ENCODE measurements at regions not wholly inside any gene's neighbourhood (a gene's known extent, or its start where the extent isn't known, plus 50 kb on each side); places are given as distances from the start of the nearest gene placed in this dataset.

DNA sequence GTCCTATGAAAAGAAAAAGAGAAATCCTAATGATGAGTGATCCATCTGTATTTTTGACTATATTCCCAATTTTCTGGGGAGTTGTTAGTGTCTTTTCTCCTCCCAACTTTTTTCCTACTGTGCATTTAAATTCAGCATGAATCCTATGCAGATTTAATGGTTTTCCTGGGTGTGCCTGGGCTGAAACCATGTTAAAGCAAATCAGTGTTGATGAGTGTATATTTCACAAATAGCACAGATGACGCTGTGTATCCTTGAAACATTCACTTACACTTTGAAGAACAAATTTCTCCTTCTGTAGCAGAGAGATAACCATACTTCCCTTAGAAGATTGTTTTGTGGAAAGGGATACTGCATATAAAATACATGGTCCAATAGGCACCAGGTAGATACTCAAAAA is 114.3 kb downstream of the TRIB2 start:
- TF ChIP-seq, protein P1, sequence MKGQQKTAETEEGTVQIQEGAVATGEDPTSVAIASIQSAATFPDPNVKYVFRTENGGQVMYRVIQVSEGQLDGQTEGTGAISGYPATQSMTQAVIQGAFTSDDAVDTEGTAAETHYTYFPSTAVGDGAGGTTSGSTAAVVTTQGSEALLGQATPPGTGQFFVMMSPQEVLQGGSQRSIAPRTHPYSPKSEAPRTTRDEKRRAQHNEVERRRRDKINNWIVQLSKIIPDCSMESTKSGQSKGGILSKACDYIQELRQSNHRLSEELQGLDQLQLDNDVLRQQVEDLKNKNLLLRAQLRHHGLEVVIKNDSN (IDR thresholded peaks at IDR 0.05): no peak
- TF ChIP-seq, protein P2, sequence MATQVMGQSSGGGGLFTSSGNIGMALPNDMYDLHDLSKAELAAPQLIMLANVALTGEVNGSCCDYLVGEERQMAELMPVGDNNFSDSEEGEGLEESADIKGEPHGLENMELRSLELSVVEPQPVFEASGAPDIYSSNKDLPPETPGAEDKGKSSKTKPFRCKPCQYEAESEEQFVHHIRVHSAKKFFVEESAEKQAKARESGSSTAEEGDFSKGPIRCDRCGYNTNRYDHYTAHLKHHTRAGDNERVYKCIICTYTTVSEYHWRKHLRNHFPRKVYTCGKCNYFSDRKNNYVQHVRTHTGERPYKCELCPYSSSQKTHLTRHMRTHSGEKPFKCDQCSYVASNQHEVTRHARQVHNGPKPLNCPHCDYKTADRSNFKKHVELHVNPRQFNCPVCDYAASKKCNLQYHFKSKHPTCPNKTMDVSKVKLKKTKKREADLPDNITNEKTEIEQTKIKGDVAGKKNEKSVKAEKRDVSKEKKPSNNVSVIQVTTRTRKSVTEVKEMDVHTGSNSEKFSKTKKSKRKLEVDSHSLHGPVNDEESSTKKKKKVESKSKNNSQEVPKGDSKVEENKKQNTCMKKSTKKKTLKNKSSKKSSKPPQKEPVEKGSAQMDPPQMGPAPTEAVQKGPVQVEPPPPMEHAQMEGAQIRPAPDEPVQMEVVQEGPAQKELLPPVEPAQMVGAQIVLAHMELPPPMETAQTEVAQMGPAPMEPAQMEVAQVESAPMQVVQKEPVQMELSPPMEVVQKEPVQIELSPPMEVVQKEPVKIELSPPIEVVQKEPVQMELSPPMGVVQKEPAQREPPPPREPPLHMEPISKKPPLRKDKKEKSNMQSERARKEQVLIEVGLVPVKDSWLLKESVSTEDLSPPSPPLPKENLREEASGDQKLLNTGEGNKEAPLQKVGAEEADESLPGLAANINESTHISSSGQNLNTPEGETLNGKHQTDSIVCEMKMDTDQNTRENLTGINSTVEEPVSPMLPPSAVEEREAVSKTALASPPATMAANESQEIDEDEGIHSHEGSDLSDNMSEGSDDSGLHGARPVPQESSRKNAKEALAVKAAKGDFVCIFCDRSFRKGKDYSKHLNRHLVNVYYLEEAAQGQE (IDR thresholded peaks at IDR 0.05; ENCODE audit: low read depth): no peak
- TF ChIP-seq YY1 (IDR thresholded peaks at IDR 0.05; ENCODE audit: low read depth) (no peak), CEBPB (IDR thresholded peaks at IDR 0.05) (no peak), EP300 (IDR thresholded peaks at IDR 0.05; ENCODE audit: borderline replicate concordance) (no peak), NFIC (IDR thresholded peaks at IDR 0.05) (no peak)

DNA sequence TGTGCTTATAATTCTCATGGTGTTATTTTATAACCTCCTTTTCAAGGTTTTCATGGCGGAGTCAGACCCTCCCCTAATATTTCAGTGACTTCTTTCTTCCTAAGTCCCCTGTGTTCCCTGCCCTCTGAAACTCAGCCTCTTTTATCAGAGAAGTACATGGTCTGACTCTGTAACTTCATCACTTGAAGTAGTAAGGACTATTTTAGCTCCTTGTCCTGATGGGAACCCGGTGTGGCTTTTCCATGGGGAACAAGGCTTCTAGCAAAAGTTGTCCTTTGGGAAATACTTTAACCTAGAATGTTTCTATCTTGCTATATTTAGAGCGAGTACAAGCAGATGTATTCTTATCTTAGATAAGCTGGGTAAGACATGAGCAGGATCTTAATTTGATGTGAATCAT is 117.5 kb downstream of the TRIB2 start:
- no peak for TF ChIP-seq TAF1 (IDR thresholded peaks at IDR 0.05; ENCODE audit: low read depth)

DNA sequence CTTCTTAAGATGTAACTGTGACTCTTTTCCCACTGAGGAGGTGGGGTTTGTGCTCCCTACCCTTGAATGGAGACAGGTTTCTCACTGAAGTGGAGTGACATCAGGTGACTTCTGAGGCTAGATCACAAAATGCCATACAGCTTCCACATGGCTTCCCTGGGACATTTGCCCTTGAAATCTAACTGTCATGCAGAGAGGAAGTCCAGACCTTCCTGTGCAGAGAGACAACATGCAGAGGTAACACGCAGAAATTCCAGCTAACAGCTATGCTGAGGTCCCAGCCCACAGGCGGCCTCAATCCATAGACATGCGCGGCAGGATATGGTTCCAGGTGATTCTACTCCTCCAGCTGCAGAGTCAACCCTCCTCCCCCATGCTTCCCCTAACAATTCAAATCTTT is 119.0 kb downstream of the TRIB2 start:
- TF ChIP-seq RAD21 (IDR thresholded peaks at IDR 0.05; ENCODE audit: low read depth): no peak
- TF ChIP-seq, protein P2 (IDR thresholded peaks at IDR 0.05; ENCODE audit: low read depth): no peak
- TF ChIP-seq FOXM1 (IDR thresholded peaks at IDR 0.05; ENCODE audit: borderline replicate concordance, low read depth): no peak
- TF ChIP-seq NFIC (IDR thresholded peaks at IDR 0.05): no peak
- no peak for TF ChIP-seq EP300 (IDR thresholded peaks at IDR 0.05; ENCODE audit: borderline replicate concordance)
- TF ChIP-seq TCF12 (IDR thresholded peaks at IDR 0.05; ENCODE audit: low read depth): no peak
- no peak for TF ChIP-seq TAF1 (IDR thresholded peaks at IDR 0.05; ENCODE audit: low read depth)
- TF ChIP-seq, protein P1 (IDR thresholded peaks at IDR 0.05): no peak

DNA sequence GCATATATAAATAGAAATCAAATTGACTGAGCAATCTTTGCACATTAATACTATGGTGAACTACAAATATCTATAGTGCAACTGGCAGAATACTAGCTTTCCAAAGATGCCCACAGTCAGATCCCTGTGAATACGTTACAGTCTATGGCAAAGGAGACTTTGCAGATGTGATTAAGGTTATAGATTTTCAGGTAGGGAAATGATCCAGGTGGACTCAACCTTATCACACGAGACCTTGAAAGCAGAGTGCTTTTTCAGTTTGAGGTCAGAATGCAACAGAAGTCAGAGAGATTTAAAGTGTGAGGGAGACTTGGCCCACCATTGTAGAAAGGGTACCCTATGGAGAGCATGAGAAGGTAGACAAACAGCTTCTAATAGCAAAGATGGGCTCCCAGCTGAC is 122.6 kb downstream of the TRIB2 start:
- TF ChIP-seq YY1 (IDR thresholded peaks at IDR 0.05; ENCODE audit: low read depth) (no peak), EGR1 (IDR thresholded peaks at IDR 0.05) (no peak), TEAD4 (IDR thresholded peaks at IDR 0.05) (no peak), RAD21 (IDR thresholded peaks at IDR 0.05; ENCODE audit: low read depth) (no peak), EP300 (IDR thresholded peaks at IDR 0.05; ENCODE audit: borderline replicate concordance) (no peak), NFIC (IDR thresholded peaks at IDR 0.05) (no peak), FOXM1 (IDR thresholded peaks at IDR 0.05; ENCODE audit: borderline replicate concordance, low read depth) (no peak), ZBTB7A (IDR thresholded peaks at IDR 0.05; ENCODE audit: low read depth) (no peak)

DNA sequence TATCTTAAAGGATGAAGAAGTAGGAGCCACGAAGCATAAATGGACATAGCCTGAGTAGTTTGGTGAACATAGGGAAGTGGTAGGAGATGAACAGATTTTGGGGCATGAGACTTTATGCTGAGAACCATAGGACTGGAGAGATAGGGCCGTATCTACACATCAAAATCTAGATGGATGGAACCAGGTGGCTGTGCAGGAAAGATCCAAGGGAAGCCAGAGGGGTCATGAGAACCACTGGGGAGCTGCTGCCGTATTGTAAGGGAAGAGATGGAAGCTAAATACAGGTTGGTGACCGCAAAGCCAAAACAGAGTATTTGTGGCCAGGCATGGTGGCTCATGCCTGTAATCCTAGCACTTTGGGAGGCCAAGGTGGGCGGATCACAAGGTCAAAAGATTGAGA is 124.3 kb downstream of the TRIB2 start:
- no peak for TF ChIP-seq CEBPB (IDR thresholded peaks at IDR 0.05)
- no peak for TF ChIP-seq TAF1 (IDR thresholded peaks at IDR 0.05; ENCODE audit: low read depth)

DNA sequence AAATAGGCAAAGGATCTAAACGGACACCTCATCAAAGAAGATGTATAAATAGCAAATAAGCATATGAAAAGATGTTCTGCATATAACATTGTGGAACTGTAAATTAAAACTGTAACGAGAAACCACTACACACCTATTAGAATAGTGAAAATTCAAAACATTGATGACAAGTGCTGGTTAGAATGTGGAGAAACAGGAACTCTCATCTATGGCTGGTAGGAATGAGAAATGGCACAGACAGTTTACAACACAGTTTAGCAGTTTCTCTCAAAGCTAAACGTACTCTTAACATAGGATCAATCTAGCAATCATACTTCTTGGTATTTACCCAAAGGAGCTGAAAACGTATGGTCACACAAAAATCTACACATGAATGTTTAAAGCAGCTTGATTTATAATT is 126.2 kb downstream of the TRIB2 start:
- TF ChIP-seq EP300 (IDR thresholded peaks at IDR 0.05; ENCODE audit: borderline replicate concordance): no peak
- TF ChIP-seq FOXM1 (IDR thresholded peaks at IDR 0.05; ENCODE audit: borderline replicate concordance, low read depth): no peak
- no peak for TF ChIP-seq YY1 (IDR thresholded peaks at IDR 0.05; ENCODE audit: low read depth)
- TF ChIP-seq CREB1 (IDR thresholded peaks at IDR 0.05; ENCODE audit: low read depth): no peak
- TF ChIP-seq ZBTB7A (IDR thresholded peaks at IDR 0.05; ENCODE audit: low read depth): no peak
- TF ChIP-seq TEAD4 (IDR thresholded peaks at IDR 0.05): no peak
- TF ChIP-seq, protein P2 (IDR thresholded peaks at IDR 0.05; ENCODE audit: low read depth): no peak
- no peak for TF ChIP-seq TCF12 (IDR thresholded peaks at IDR 0.05; ENCODE audit: low read depth)
- TF ChIP-seq EGR1 (IDR thresholded peaks at IDR 0.05): no peak
- no peak for TF ChIP-seq TAF1 (IDR thresholded peaks at IDR 0.05; ENCODE audit: low read depth)
- TF ChIP-seq, protein P3, sequence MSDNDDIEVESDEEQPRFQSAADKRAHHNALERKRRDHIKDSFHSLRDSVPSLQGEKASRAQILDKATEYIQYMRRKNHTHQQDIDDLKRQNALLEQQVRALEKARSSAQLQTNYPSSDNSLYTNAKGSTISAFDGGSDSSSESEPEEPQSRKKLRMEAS (IDR thresholded peaks at IDR 0.05): no peak
- TF ChIP-seq, protein P1 (IDR thresholded peaks at IDR 0.05): no peak
- TF ChIP-seq NFIC (IDR thresholded peaks at IDR 0.05): no peak
- TF ChIP-seq RAD21 (IDR thresholded peaks at IDR 0.05; ENCODE audit: low read depth): no peak
- no peak for TF ChIP-seq CEBPB (IDR thresholded peaks at IDR 0.05)

All from Ishikawa (cell line).